ENCODE measurements at regions not wholly inside any gene's neighbourhood (a gene's known extent, or its start where the extent isn't known, plus 50 kb on each side); places are given as distances from the start of the nearest gene placed in this dataset.

- no peaks in the 10 kb centered on the region for H3K27me3 ChIP-seq
- no peak overlapping the region for H3K4me3 ChIP-seq
- H3K9me3 ChIP-seq, result no peaks in the 10 kb centered on the region
- no peaks in the 10 kb centered on the region for H3K4me1 ChIP-seq
- no peak for DNase-seq
- no peaks in the 10 kb centered on the region for H3K36me3 ChIP-seq
- H3K27ac ChIP-seq, result no peak overlapping the region
- no peak for TF ChIP-seq CTCF (IDR thresholded peaks at IDR 0.05)
- intact Hi-C loops (cut with DNase I; ENCODE audit: low total_unique reads), result no loop called here
Measured at GRCh38 chr14:94840467-94840866, 70.6 kb upstream of the GSC start.

- no peaks in the 10 kb centered on the region for H3K27me3 ChIP-seq
- no peaks in the 10 kb centered on the region for H3K4me1 ChIP-seq
- H3K9me3 ChIP-seq, result no peaks in the 10 kb centered on the region
- H3K4me3 ChIP-seq, result no peak overlapping the region
- no peak for DNase-seq
- H3K36me3 ChIP-seq, result no peaks in the 10 kb centered on the region
- intact Hi-C loops (cut with DNase I; ENCODE audit: low total_unique reads), result no loop called here
- no peak for TF ChIP-seq CTCF (IDR thresholded peaks at IDR 0.05)
- H3K27ac ChIP-seq, result no peak overlapping the region
Measured at GRCh38 chr14:94839348-94839747, 69.4 kb upstream of the GSC start.

- no peak for DNase-seq
- TF ChIP-seq CTCF (IDR thresholded peaks at IDR 0.05), result no peak
- no peak overlapping the region for H3K27ac ChIP-seq
- intact Hi-C loops (cut with DNase I; ENCODE audit: low total_unique reads), result no loop called here
- H3K27me3 ChIP-seq, result no peaks in the 10 kb centered on the region
- no peaks in the 10 kb centered on the region for H3K4me1 ChIP-seq
- no peak overlapping the region for H3K4me3 ChIP-seq
- H3K9me3 ChIP-seq, result no peaks in the 10 kb centered on the region
- H3K36me3 ChIP-seq, result no peaks in the 10 kb centered on the region
Measured at GRCh38 chr14:94836849-94837248, 66.9 kb upstream of the GSC start.

- Histone ChIP-seq H3K27ac (no peak overlapping the region), H3K9me3 (no peaks in the 10 kb centered on the region), H3K4me3 (no peak overlapping the region), H3K36me3 (no peaks in the 10 kb centered on the region), H3K4me1 (no peaks in the 10 kb centered on the region), H3K27me3 (no peaks in the 10 kb centered on the region)
- no peak for TF ChIP-seq CTCF (IDR thresholded peaks at IDR 0.05)
- intact Hi-C loops (cut with DNase I; ENCODE audit: low total_unique reads), result no loop called here
- no peak for DNase-seq
Measured at GRCh38 chr14:94833633-94834032, 63.7 kb upstream of the GSC start.

- H3K4me3 ChIP-seq, result no peak overlapping the region
- H3K27ac ChIP-seq, result no peak overlapping the region
- H3K9me3 ChIP-seq, result no peaks in the 10 kb centered on the region
- intact Hi-C loops (cut with DNase I; ENCODE audit: low total_unique reads), result no loop called here
- no peak for DNase-seq
- H3K27me3 ChIP-seq, result no peaks in the 10 kb centered on the region
- TF ChIP-seq CTCF (IDR thresholded peaks at IDR 0.05), result no peak
- H3K36me3 ChIP-seq, result no peaks in the 10 kb centered on the region
- no peaks in the 10 kb centered on the region for H3K4me1 ChIP-seq
Measured at GRCh38 chr14:94831085-94831484, 61.2 kb upstream of the GSC start.

GRCh38 chr14:94827711-94828447 lies 58.0 kb upstream of the GSC start:
- no peak for TF ChIP-seq CTCF (IDR thresholded peaks at IDR 0.05)
- Histone ChIP-seq H3K36me3 (no peaks in the 10 kb centered on the region), H3K4me1 (no peaks in the 10 kb centered on the region), H3K9me3 (no peaks in the 10 kb centered on the region), H3K4me3 (no peak overlapping the region), H3K27ac (no peak overlapping the region), H3K27me3 (no peaks in the 10 kb centered on the region)
- intact Hi-C loops (cut with DNase I; ENCODE audit: low total_unique reads), result no loop called here
- DNase-seq, result peak; percentile 37 to 70

Measured in tibial artery (tissue), 4 donors.